ENCODE measurements at regions not wholly inside any gene's neighbourhood (a gene's known extent, or its start where the extent isn't known, plus 50 kb on each side); places are given as distances from the start of the nearest gene placed in this dataset.

DNA sequence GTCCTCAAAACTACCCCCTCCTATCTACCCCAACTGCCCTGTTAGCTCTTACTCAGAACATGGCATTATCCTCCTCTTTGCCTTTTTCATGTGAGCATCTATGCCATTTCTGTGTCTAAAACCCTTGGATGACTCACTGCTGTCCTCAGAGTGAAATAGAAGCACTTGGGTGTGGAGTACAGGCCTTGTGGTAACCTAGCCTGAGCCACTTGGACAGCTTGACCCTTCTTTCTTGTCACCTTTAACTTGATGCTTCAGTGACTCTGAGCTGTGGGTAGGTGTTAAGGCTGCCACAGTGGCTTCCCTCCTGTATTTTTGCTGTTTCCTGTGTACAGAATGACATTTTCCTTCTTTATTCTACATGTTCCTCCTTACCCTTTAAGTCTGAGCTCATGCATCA lies 391.4 kb downstream of the SH3GL2 start (continued):
- no peak for TF ChIP-seq ZSCAN18 (CRISPR knock-in tag; IDR thresholded peaks at IDR 0.05)
- TF ChIP-seq ZBTB21 (CRISPR knock-in tag; IDR thresholded peaks at IDR 0.05; ENCODE audit: borderline replicate concordance), result no peak
- no peak for TF ChIP-seq ERG (CRISPR knock-in tag; IDR thresholded peaks at IDR 0.05)
- TF ChIP-seq, protein P1, sequence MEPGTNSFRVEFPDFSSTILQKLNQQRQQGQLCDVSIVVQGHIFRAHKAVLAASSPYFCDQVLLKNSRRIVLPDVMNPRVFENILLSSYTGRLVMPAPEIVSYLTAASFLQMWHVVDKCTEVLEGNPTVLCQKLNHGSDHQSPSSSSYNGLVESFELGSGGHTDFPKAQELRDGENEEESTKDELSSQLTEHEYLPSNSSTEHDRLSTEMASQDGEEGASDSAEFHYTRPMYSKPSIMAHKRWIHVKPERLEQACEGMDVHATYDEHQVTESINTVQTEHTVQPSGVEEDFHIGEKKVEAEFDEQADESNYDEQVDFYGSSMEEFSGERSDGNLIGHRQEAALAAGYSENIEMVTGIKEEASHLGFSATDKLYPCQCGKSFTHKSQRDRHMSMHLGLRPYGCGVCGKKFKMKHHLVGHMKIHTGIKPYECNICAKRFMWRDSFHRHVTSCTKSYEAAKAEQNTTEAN (CRISPR knock-in tag; IDR thresholded peaks at IDR 0.05), result no peak
- TF ChIP-seq ZNF219 (CRISPR knock-in tag; IDR thresholded peaks at IDR 0.05; ENCODE audit: borderline replicate concordance), result no peak
- TF ChIP-seq, protein P2, sequence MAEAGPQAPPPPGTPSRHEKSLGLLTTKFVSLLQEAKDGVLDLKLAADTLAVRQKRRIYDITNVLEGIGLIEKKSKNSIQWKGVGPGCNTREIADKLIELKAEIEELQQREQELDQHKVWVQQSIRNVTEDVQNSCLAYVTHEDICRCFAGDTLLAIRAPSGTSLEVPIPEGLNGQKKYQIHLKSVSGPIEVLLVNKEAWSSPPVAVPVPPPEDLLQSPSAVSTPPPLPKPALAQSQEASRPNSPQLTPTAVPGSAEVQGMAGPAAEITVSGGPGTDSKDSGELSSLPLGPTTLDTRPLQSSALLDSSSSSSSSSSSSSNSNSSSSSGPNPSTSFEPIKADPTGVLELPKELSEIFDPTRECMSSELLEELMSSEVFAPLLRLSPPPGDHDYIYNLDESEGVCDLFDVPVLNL (CRISPR knock-in tag; IDR thresholded peaks at IDR 0.05; ENCODE audit: borderline replicate concordance, low read depth), result no peak
- no peak for TF ChIP-seq OVOL2 (CRISPR knock-in tag; IDR thresholded peaks at IDR 0.05; ENCODE audit: borderline replicate concordance)
- TF ChIP-seq TEAD1 (CRISPR knock-in tag; IDR thresholded peaks at IDR 0.05), result no peak

DNA sequence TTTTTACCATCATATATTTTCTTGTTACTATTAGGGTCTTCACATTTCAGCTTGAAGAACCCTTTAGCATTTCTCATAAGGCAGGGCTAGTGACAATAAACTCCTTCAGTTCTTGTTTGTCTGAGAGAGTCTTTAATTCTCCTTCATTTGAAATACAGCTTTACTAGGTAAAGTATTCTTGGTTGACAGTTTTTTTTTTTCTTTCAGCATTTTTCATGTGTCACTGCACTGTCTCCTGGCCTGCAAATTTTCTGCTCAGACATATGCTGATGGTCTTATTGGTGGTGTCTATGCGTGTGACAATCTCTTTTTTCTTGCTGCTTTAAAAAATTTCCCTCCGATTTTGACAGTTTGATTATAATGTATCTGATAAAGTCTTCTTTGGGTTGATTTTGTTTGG lies 399.9 kb downstream of the SH3GL2 start:
- Mint-ChIP-seq H3K27me3 (ENCODE audit: low read depth) (no peaks in the 10 kb centered on the region; the same call in 1 of the 2 replicates), H3K36me3 (peaks cover 23% of the 10 kb centered on the region), H3K4me1 (no peaks in the 10 kb centered on the region), H3K4me3 (no peak overlapping the region), H3K27ac (no peak overlapping the region), H3K9me3 (peaks cover 60% of the 10 kb centered on the region)
- DNase-seq (ENCODE audit: low spot score) (no peak), ATAC-seq (no peak)
- ChIA-PET POLR2A (no interaction called here), CTCF (no interaction called here)
- TF ChIP-seq RELA (CRISPR knock-in tag; IDR thresholded peaks at IDR 0.05; ENCODE audit: borderline replicate concordance), result no peak
- TF ChIP-seq ZNF138 (CRISPR knock-in tag; conservative IDR thresholded peaks at IDR 0.05), result no peak
- no peak for TF ChIP-seq KAT7 (CRISPR knock-in tag; IDR thresholded peaks at IDR 0.05; ENCODE audit: borderline replicate concordance)
- no peak for TF ChIP-seq AFF4 (CRISPR knock-in tag; IDR thresholded peaks at IDR 0.05; ENCODE audit: borderline replicate concordance)
- TF ChIP-seq ARID4B (CRISPR knock-in tag; IDR thresholded peaks at IDR 0.05; ENCODE audit: borderline replicate concordance), result no peak
- TF ChIP-seq SOX15 (CRISPR knock-in tag; IDR thresholded peaks at IDR 0.05), result no peak
- TF ChIP-seq ZNF232 (CRISPR knock-in tag; IDR thresholded peaks at IDR 0.05), result no peak
- TF ChIP-seq, protein P3, sequence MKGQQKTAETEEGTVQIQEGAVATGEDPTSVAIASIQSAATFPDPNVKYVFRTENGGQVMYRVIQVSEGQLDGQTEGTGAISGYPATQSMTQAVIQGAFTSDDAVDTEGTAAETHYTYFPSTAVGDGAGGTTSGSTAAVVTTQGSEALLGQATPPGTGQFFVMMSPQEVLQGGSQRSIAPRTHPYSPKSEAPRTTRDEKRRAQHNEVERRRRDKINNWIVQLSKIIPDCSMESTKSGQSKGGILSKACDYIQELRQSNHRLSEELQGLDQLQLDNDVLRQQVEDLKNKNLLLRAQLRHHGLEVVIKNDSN (CRISPR knock-in tag; IDR thresholded peaks at IDR 0.05), result no peak
- no peak for TF ChIP-seq CREB1 (CRISPR knock-in tag; IDR thresholded peaks at IDR 0.05)
- TF ChIP-seq ERG (CRISPR knock-in tag; IDR thresholded peaks at IDR 0.05), result no peak
- no peak for TF ChIP-seq NFYB (CRISPR knock-in tag; conservative IDR thresholded peaks at IDR 0.05; ENCODE audit: low read depth)
- no peak for TF ChIP-seq ZBTB21 (CRISPR knock-in tag; IDR thresholded peaks at IDR 0.05; ENCODE audit: borderline replicate concordance)
- no peak for TF ChIP-seq ZNF416 (CRISPR knock-in tag; IDR thresholded peaks at IDR 0.05)
- TF ChIP-seq OVOL2 (CRISPR knock-in tag; IDR thresholded peaks at IDR 0.05; ENCODE audit: borderline replicate concordance), result no peak
- TF ChIP-seq IRF2 (CRISPR knock-in tag; IDR thresholded peaks at IDR 0.05; ENCODE audit: borderline replicate concordance, low read depth), result no peak

All from WTC11 (cell line).